GM19351 (cell line): ENCODE measurements at regions not wholly inside any gene's neighbourhood (a gene's known extent, or its start where the extent isn't known, plus 50 kb on each side); places are given as distances from the start of the nearest gene placed in this dataset.
"Not testable (repeated sequence)": the region's sequence is repeated elsewhere in the genome, so short reads cannot be mapped to it uniquely, and the experiment has no call there.

Source experiments
- ATAC-seq: cut with Tn5 transposase; IDR thresholded peaks from one replicate; pipeline ENCODE4 v1.9.1; 2021; ENCODE audit warnings: mild to moderate bottlenecking, moderate library complexity; ENCODE audit not compliant: unreplicated experiment

- no peak for ATAC-seq
These were observed 92.7 kb downstream of the C12orf75 start for GRCh38 chr12:105423237-105423636.

DNA sequence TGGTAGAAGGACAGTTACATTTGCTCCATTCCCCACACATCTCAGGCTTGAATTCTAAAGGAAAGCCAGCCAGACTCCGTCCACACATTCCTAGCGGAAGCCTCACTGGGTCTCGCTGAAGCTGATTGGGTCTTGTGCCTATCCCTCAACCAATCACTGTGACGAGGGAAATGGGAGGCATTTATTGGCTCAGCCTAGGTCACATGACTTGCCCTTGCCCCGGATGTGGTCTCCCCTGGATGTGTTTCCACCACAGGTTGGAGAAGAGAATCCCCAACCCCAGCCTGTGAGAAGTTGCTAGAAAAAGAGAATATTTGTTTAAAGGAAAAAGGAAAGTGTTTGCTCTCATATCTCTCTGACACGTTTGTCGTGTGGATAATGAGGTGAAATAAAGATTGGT is 93.4 kb downstream of the C12orf75 start:
- no peak for ATAC-seq

DNA sequence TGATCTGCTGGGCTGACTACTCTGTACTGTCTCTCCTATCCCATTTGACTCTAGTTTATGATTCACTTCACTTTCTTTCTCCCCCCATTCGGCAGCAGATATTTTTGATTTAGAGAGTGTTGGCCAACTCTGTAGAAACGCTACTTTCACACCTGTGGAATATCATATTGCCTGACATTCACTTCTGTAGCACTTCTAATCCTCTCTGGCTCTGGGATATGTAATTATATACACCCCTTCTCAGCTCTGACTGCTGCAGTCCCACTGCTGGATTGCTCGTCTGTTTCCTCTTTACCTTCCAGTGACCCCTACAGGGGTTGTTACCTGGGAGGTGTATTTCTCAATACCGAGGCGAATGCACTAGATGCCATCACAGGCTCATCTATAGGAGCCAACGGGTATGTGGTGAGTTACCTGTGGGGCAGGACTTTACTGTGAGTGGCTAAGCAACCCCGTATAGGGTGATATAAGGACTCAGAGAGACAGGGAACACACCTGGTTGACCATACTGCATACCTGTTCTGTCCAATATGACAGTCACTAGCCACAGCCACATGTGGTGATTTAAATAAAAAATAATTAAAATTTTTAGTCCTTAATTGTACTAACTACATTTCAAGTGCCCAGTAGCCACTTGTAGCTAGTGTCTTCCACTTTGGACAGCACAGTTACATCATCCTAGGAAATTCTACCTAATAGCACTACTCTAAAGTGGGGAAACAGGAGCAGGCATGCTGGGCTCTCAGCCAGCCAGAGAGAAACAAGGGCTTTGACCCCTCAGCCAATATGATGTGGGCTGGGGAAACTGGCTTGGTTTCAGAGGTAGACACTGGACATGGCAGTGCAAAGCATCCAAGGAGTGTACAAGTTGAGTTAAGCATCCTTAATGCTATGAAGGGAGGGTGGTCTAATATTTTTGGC is 95.0 kb downstream of the C12orf75 start:
- no peak for ATAC-seq

GRCh38 chr12:105426766-105427165 is 96.3 kb downstream of the C12orf75 start:
- no peak for ATAC-seq

DNA sequence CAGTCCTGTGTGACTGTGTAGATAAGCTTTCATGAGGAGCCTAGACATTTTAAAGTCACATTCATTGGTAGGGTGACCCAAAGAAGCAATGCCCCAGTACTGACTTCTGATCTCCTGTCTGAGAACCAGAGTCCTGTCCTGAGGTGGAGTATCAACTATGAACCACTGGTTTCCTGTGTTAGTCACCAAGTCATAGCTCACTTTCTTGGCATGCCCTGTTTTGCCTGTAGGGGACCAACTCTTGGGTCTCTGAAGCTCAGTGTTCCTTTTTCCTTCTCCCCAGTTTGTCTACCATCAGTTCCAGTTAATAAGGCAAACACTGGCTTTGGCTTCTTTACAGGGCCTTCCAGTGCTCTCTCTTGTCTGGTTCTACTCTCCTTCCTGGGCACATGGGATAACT is 97.4 kb downstream of the C12orf75 start:
- no peak for ATAC-seq

- no peak for ATAC-seq
These were observed 98.4 kb downstream of the C12orf75 start for GRCh38 chr12:105428793-105429395.

GRCh38 chr12:105429511-105429910 is 99.0 kb downstream of the C12orf75 start:
- no peak for ATAC-seq

- no peak for ATAC-seq
These were observed 101.1 kb downstream of the C12orf75 start for GRCh38 chr12:105431537-105432100.

DNA sequence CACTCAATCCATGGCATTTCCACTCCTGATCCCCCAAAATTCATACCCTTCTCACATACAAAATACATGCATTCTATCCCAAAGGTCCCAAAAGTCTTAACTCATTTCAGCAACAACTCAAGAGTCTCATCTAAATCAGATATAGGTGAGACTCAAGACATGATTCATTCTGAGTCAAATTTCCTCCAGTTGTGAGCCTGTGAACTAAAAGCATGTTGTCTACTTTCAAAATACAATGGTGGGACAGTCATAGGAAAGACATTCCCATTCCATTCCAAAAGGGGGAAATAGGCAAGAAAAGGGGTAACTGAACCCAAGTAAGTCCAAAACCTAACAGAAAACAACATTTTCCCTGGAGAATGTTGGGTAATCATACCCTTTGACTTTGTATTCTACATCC is 103.3 kb downstream of the C12orf75 start:
- no peak for ATAC-seq

- no peak for ATAC-seq
These were observed 106.1 kb downstream of the C12orf75 start for GRCh38 chr12:105436636-105437035.

- ATAC-seq = no peak
These were observed 109.7 kb downstream of the C12orf75 start for GRCh38 chr12:105440037-105440664.

DNA sequence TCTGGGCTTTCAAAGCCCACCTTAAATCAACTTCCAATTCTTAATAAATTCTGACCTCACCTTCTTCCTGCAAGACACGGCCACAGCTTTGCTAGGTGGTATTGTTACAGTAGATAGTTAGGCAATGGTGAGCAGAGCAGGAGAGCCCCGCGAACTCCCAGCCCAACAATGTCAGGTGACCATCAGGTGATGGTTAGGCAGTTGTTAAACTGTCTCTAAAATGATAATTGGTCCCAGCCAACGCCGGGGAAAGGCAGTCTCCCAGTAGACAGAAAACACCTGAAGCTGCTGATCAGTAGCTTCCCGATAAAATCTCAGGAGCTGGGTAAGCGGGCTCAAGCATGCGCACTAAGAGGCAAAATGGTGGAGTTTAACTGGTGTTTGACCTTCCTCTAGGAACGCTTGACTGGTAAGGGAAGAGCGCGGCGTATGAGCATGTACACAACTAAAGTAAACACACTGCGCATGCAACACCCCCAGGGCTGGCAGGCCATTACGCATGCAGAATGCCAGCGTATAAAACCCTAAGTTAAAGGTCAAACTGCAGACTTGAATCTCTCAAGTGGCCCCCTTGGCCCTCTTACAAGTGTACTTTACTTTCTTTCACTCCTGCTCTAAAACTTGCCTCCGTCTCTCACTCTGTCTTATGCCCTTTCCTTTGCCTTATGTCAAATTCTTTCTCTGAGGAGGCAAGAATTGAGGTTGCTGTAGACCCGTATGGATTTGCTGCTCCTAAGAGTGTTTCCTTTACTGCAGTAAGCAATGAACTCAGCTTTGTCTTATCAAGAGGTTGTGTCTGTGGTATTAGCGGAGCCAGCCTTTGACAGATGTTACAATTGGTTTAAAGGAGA is 113.5 kb downstream of the C12orf75 start:
- no peak for ATAC-seq

DNA sequence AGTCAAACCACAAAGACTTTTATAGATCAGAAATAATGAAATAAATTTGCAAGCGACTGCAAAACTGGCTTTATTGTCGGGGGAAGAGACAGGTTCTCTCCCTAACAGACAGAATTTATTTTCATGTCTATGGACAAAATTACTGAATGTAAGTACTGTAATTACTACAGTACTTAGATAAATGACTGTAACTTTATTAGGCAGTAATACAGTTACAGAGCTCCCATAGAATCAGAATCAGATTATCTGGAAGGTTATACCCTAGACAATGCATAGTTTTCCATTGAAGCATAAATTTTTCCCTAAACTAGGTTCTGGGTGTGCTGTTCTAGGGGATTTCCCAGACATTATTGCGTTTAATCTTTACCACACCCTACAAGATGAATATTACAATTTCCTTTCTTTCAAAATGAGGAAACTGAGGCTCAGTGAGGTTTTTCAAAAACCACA is 114.2 kb downstream of the C12orf75 start:
- no peak for ATAC-seq

DNA sequence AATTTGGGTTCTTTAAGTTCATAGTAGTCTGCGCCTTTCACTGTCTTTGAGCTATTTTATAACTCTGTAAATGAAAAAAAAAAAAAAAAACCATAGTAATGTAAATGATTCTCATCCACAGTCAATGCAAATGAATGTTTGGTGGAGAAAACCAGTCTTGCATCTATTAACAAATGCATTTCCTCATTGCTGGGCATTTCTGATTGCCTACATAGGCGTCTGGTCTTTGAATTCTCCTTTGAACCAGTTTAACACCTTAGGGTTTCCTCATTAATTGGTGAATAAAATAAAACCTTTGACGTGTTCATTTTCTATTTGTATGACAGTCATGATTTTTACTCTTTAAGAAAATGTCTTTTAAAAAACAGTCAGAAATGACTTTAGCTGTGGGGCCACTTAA is 114.8 kb downstream of the C12orf75 start:
- ATAC-seq = no peak

DNA sequence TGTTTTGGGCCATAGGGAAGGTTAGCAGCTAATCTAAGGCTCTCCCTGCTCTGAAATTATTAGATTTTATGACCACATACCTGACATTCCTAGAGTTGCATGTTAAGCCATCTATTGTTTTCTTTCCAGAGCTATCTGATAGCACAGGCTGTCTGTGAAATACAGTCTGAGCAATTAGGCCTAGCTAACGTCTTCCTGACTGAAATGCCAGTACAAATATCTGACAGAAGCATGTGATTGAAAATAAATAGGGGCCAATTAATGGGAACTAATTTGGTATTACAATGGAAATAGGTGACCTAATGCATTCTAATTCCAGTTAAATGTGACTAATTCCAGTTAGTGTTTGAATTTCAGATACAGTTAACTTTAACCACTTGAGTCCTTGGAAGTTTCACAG is 115.2 kb downstream of the C12orf75 start:
- ATAC-seq = no peak

- ATAC-seq = not testable (repeated sequence)
These were observed 116.0 kb downstream of the C12orf75 start for GRCh38 chr12:105446460-105446859.

DNA sequence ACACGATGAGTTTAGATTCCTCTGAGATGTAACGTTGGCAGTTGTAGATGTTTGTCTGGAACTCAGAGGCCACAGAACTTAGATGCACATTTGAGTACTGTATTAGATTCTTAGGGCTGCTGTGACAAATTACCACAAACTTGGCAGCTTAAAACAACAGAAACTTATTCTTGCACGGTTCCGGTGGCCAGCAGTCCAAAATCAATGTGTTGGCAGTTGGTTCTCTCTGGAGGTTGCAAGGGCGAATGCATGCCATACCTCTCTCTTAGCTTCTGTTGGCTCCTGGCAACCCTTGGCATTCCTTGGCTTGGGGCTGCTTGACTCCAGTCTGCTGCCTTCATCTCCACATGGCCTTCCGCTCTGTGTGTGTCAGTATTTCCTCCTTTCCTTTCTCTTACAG is 118.9 kb downstream of the C12orf75 start:
- no peak for ATAC-seq

DNA sequence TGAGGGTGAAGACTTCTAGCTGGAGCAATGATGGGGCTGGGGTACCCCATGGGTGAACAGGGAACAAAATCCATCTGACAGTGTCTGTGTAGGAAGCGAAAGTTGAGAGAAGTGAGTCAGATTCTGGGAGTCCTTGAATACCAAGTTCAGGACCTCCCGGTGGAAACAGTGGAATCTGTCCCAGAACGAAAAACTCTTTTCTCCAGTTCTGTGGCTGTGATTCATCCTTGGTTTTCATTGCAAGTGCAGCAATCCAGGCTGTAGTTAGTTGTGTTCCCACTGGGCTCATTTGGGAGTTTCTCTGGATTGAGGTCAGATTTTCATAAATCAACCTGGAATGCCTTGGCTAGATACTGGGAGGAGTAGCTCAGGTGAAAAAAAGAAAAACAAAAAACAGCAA is 120.7 kb downstream of the C12orf75 start:
- ATAC-seq = no peak

DNA sequence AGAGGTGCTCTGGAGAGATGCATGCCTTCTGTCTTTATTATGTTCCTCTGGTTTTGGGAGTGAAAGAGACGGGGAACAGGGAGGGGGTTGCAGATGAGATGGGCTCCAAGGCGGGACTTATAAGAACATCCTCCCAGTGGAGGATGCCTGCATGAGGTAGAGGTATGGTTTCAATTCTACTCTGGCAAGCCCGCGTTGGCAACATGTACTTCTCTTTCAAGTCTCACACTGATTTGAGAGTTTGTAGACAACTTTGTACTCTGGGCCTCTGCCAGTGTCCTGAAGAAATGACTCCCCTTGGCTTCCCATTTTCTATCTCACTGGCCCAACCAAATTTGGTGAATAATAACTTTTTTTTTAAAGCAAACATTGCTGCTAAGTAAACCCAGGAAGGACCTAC is 121.3 kb downstream of the C12orf75 start:
- ATAC-seq = no peak

DNA sequence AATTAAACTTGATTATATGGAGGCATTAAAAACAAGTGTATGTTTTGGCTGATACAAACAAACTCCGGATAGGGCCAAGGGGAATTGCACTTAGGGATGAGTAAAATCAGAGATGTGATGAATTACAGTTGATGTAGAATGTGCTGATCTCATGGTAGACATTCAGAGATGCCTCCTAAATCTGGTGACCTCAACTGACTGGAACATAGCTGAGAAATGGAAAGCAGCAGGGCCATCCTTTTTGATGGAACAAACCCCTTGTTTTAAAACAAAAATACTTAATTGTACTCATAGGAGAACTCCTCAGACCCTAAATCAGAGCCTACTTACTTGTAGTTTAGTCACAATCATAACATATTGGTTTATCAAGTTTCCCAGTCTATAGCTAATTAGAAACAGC is 122.8 kb downstream of the C12orf75 start:
- ATAC-seq = no peak

DNA sequence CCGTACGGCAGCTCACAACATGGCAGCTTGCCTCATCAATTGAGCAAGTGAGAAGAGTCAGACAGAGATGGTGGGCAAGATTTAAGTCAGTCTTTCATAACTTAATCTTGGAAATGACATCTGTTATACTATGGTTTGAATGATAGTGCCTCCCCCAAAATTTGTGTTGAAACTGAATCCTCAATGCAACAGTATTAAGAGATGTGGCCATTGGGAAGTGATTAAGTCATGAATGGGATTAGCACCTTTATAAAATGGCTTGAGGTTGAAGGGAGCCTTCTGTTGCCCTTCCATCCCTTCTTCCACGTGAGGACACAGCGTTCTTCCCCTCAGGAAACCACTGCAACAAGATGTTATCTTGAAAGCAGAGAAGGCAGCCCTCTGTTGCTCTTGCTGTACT is 124.2 kb downstream of the C12orf75 start:
- ATAC-seq = no peak
